NCI-H226 (cell line): ENCODE measurements at regions not wholly inside any gene's neighbourhood (a gene's known extent, or its start where the extent isn't known, plus 50 kb on each side); places are given as distances from the start of the nearest gene placed in this dataset.
A peak's percentile ranks its signal among the peaks of the same experiment; 100 is the strongest.
"Not testable (repeated sequence)": the region's sequence is repeated elsewhere in the genome, so short reads cannot be mapped to it uniquely, and the experiment has no call there.

Experiments used
- DNase-seq: peaks from one replicate; pipeline ENCODE4 v3.0.0-alpha.2; 2015

- no peak for DNase-seq
Observed at GRCh38 chr3:40864146-40864782, 335.0 kb upstream of the CTNNB1 start.

GRCh38 chr3:40864915-40865314, 334.4 kb upstream of the CTNNB1 start:
- DNase-seq = no peak

- DNase-seq = no peak
Observed at GRCh38 chr3:40867797-40868196, 331.5 kb upstream of the CTNNB1 start.

GRCh38 chr3:40869013-40869412, 330.3 kb upstream of the CTNNB1 start:
- DNase-seq = no peak

GRCh38 chr3:40869939-40870338, 329.4 kb upstream of the CTNNB1 start:
- DNase-seq = no peak

GRCh38 chr3:40871394-40871793, 327.9 kb upstream of the CTNNB1 start:
- no peak for DNase-seq

GRCh38 chr3:40872258-40872920, 326.9 kb upstream of the CTNNB1 start:
- no peak for DNase-seq

- DNase-seq = no peak
Observed at GRCh38 chr3:40873476-40873875, 325.8 kb upstream of the CTNNB1 start.

GRCh38 chr3:40873934-40874699, 325.2 kb upstream of the CTNNB1 start:
- DNase-seq = no peak

GRCh38 chr3:40875581-40875980, 323.7 kb upstream of the CTNNB1 start:
- DNase-seq = no peak

GRCh38 chr3:40876009-40876408, 323.3 kb upstream of the CTNNB1 start:
- DNase-seq = no peak

- DNase-seq = no peak
Observed at GRCh38 chr3:40876496-40876895, 322.8 kb upstream of the CTNNB1 start.

GRCh38 chr3:40877631-40878463, 321.5 kb upstream of the CTNNB1 start:
- no peak for DNase-seq

- no peak for DNase-seq
Observed at GRCh38 chr3:40878464-40878905, 320.8 kb upstream of the CTNNB1 start.

GRCh38 chr3:40885430-40885829, 313.9 kb upstream of the CTNNB1 start:
- no peak for DNase-seq

- DNase-seq = no peak
Observed at GRCh38 chr3:40886660-40887425, 312.5 kb upstream of the CTNNB1 start.

- DNase-seq = no peak
Observed at GRCh38 chr3:40891186-40891585, 308.1 kb upstream of the CTNNB1 start.

GRCh38 chr3:40895109-40895508, 304.2 kb upstream of the CTNNB1 start:
- DNase-seq = no peak

GRCh38 chr3:40899286-40899712, 300.0 kb upstream of the CTNNB1 start:
- DNase-seq = peak; percentile 40

GRCh38 chr3:40901298-40901697, 298.0 kb upstream of the CTNNB1 start:
- no peak for DNase-seq

- DNase-seq = no peak
Observed at GRCh38 chr3:40901796-40902195, 297.5 kb upstream of the CTNNB1 start.

- not testable (repeated sequence) for DNase-seq
Observed at GRCh38 chr3:40907907-40908465, 291.3 kb upstream of the CTNNB1 start.
